Endothelial cell of umbilical vein (primary cell): ENCODE measurements at regions not wholly inside any gene's neighbourhood (a gene's known extent, or its start where the extent isn't known, plus 50 kb on each side); places are given as distances from the start of the nearest gene placed in this dataset.

Experiments
- BruUV-seq: library from RNA; stranded (reverse); fragments of 400-500 nt; replicated peaks from 2 replicates; lab custom pipeline; 2021; lab: Mats Ljungman, UMichigan
- CTCF ChIA-PET: fragments of 300-600, 350-600 bp; sonication (Branson Sonifier 250); formaldehyde crosslinking; loops from one replicate; lab custom pipeline; 2021; ENCODE audit warnings: antibody characterized with exemption, inconsistent platforms; lab: Charles Lee
- POLR2A ChIA-PET: fragments of 300-600, 350-600 bp; sonication (Branson Sonifier 250); formaldehyde crosslinking; loops from one replicate; lab custom pipeline; 2021; ENCODE audit warnings: antibody characterized with exemption, inconsistent platforms; lab: Charles Lee
- DNase-seq: peaks from one replicate; pipeline ENCODE4 v3.0.0-alpha.2; 2011; ENCODE audit warnings: low read depth, low spot score
- FAIRE-seq: peaks from 2 replicates; lab custom pipeline; 2011; peaks lifted over from hg19 to GRCh38; lab: Jason Lieb, UNC
- H2AFZ ChIP-seq: 2 replicates; pipeline ENCODE4 v1.6.0; 2012; ENCODE audit warnings: low read depth, low read length, control low read depth, inconsistent platforms
- H3K27ac ChIP-seq: 2 replicates; pipeline ENCODE4 v1.5.1; 2011; ENCODE audit warnings: low read depth, mild to moderate bottlenecking, control low read depth, low read length, moderate library complexity; ENCODE audit not compliant: insufficient read depth
- H3K27me3 ChIP-seq, 2 experiments: 2 replicates each; pipeline versions ENCODE4 v1.6.0 to v1.6.1; 2011; ENCODE audit warnings: low read length in 2 of 2, mixed read lengths in 1 of 2; ENCODE audit not compliant: control insufficient read depth in 2 of 2, insufficient read depth in 2 of 2
- H3K36me3 ChIP-seq, 2 experiments: 2 replicates in 1 of 2; 3 replicates in 1 of 2; pipeline ENCODE4 v1.5.1; 2011; ENCODE audit warnings: low read length in 2 of 2, mild to moderate bottlenecking in 1 of 2, moderate library complexity in 1 of 2; ENCODE audit not compliant: control insufficient read depth in 2 of 2, insufficient read depth in 2 of 2; ENCODE audit errors: extremely low read depth in 1 of 2
- H3K4me1 ChIP-seq: 3 replicates; pipeline ENCODE4 v1.5.1; 2011; ENCODE audit warnings: mild to moderate bottlenecking, low read length; ENCODE audit not compliant: control insufficient read depth, insufficient read depth; ENCODE audit errors: extremely low read depth
- H3K4me2 ChIP-seq: 2 replicates; pipeline ENCODE4 v1.6.1; 2011; ENCODE audit warnings: low read length, control low read depth, mixed read lengths; ENCODE audit not compliant: insufficient read depth
- H3K4me3 ChIP-seq, 3 experiments: fragments of 200-600 bp in 1 of 3; sonication (generic), shearing (Covaris generic) in 1 of 3; replicated peaks in 1 of 3; 2 replicates each; pipeline ENCODE4 v1.5.1; 2011 to 2016; ENCODE audit warnings: control low read depth in 3 of 3, low read length in 3 of 3, mild to moderate bottlenecking in 2 of 3, inconsistent platforms in 1 of 3, low read depth in 1 of 3, moderate library complexity in 1 of 3; ENCODE audit not compliant: insufficient read depth in 1 of 3
- H3K79me2 ChIP-seq: 2 replicates; pipeline ENCODE4 v1.6.0; 2012; ENCODE audit warnings: low read length, inconsistent platforms; ENCODE audit not compliant: control insufficient read depth, insufficient read depth
- H3K9ac ChIP-seq: replicated peaks from 2 replicates; pipeline ENCODE3; 2011; ENCODE audit warnings: low read length, control low read depth; ENCODE audit not compliant: insufficient read depth; ENCODE audit errors: extremely low read depth
- H3K9me1 ChIP-seq: replicated peaks from 3 replicates; pipeline ENCODE4 v1.6.0; 2011; ENCODE audit warnings: mild to moderate bottlenecking, low read length; ENCODE audit not compliant: control insufficient read depth, insufficient read depth; ENCODE audit errors: extremely low read depth
- H3K9me3 ChIP-seq: replicated peaks from 2 replicates; pipeline ENCODE4 v1.5.1; 2012; ENCODE audit warnings: low read length, inconsistent platforms; ENCODE audit not compliant: control insufficient read depth, insufficient read depth
- H4K20me1 ChIP-seq: replicated peaks from 2 replicates; pipeline ENCODE3; 2011; ENCODE audit warnings: mild to moderate bottlenecking, low read length; ENCODE audit not compliant: control insufficient read depth, insufficient read depth; ENCODE audit errors: extremely low read depth
- EZH2 ChIP-seq: IDR thresholded peaks from 2 replicates; pipeline ENCODE4 v1.6.1; 2012; ENCODE audit warnings: borderline replicate concordance, low read depth, mild to moderate bottlenecking, moderate library complexity, low read length, inconsistent platforms; ENCODE audit not compliant: severe bottlenecking
- JUN ChIP-seq: IDR thresholded peaks from 2 replicates; pipeline ENCODE4 v1.6.1; 2011; ENCODE audit warnings: borderline replicate concordance, low read depth; ENCODE audit not compliant: insufficient read length, insufficient read depth
- MYC ChIP-seq: IDR thresholded peaks from one replicate; pipeline ENCODE4 v1.6.1; 2011; ENCODE audit warnings: mild to moderate bottlenecking, low read depth, low read length
- POLR2A ChIP-seq: IDR thresholded peaks from 2 replicates; pipeline ENCODE4 v1.6.1; 2012; ENCODE audit warnings: low read depth, mild to moderate bottlenecking, control low read depth, low read length
- POLR2AphosphoS5 ChIP-seq: IDR thresholded peaks from 2 replicates; pipeline ENCODE4 v1.6.1; 2012; ENCODE audit warnings: low read depth, mild to moderate bottlenecking, control low read depth, low read length, moderate library complexity; ENCODE audit not compliant: insufficient read depth
- dilution Hi-C: fragments of 300-500 bp; cut with MboI; formaldehyde crosslinking; loops from one replicate; pipeline ENCODE4 v1.15.0; 2019; ENCODE audit warnings: low sequenced_read_pairs; ENCODE audit not compliant: extremely low pct_ligation_motif_present
- intact Hi-C: fragments of 100-400 bp; cut with micrococcal nuclease; formaldehyde crosslinking; loops from one replicate; pipeline ENCODE4 v1.10.0; 2022
- TF ChIP-seq, protein P1 (sequence below): IDR thresholded peaks from 2 replicates; pipeline ENCODE4 v1.6.1; 2011; ENCODE audit not compliant: insufficient read depth, insufficient read length
- TF ChIP-seq, protein P2 (sequence below), 2 donors: IDR thresholded peaks; 1 replicate in 1 of 2; 2 replicates in 1 of 2; pipeline ENCODE4 v1.5.1; 2011; ENCODE audit warnings: low read length in 2 of 2, mild to moderate bottlenecking in 2 of 2, moderate library complexity in 2 of 2, control low read depth in 1 of 2, inconsistent platforms in 1 of 2, low read depth in 1 of 2; ENCODE audit not compliant: insufficient read depth in 1 of 2; ENCODE audit errors: extremely low read depth in 1 of 2

DNA sequence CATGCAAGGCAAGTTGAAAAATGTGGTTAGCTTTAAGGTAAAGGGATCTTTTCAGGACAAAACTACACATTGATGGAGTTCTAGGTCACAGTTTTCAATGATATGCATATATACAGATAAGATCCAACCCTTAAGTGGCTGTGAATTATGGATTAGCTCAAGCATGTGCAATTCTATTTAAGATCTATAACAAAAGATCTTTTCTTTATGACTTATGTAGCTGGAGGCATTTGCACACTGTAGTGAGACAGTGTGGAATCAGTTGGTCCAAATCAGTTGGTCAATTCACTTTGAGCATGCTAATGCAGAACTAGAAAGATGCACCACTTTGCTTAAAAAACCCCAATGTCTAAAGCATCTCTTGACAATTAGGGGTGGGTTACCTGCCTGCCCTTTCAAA lies 417.1 kb upstream of the ZEB2 start:
- H3K36me3 ChIP-seq = no peaks in the 10 kb centered on the region
- no peak overlapping the region for H3K27ac ChIP-seq
- H3K79me2 ChIP-seq = no peaks in the 10 kb centered on the region
- FAIRE-seq = no peak
- H4K20me1 ChIP-seq = no peaks in the 10 kb centered on the region
- H3K9me1 ChIP-seq = no peaks in the 10 kb centered on the region
- TF ChIP-seq POLR2AphosphoS5 (no peak), POLR2A (no peak), MYC (no peak)
- TF ChIP-seq, protein P1, sequence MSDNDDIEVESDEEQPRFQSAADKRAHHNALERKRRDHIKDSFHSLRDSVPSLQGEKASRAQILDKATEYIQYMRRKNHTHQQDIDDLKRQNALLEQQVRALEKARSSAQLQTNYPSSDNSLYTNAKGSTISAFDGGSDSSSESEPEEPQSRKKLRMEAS = no peak
- no peak overlapping the region for H3K4me2 ChIP-seq
- dilution Hi-C loops = no loop called here
- no peak overlapping the region for H2AFZ ChIP-seq
- BruUV-seq = no TSS peak
- no peaks in the 10 kb centered on the region for H3K27me3 ChIP-seq
- ChIA-PET CTCF (no interaction called here), POLR2A (no interaction called here)
- no peak overlapping the region for H3K9ac ChIP-seq
- DNase-seq = no peak
- no peak overlapping the region for H3K4me3 ChIP-seq
- peaks cover 29% of the 10 kb centered on the region for H3K4me1 ChIP-seq
- H3K9me3 ChIP-seq = no peaks in the 10 kb centered on the region
- intact Hi-C loops = loop anchor here (5.0 kb wide), 1 partner anchor 270 kb away; no protein-coding TSS in a partner anchor

DNA sequence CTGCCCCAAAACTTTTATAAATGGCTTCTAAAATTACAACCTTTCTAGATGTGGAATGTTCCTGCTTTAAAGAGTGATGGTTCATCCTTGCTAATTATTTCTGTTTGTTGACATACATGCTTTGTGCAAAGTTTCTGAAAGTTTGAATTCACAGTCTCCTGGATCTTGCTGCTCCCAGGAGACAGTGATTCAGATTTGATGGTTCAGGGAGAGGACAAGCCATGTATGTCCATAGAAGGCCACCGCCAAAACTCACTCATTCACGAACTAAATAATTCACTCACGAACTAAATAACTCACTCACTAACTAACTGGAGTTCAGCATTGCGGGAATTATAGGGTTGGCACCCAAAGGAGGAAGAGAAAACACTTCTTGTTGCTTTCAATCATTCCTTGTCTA lies 416.5 kb upstream of the ZEB2 start:
- Histone ChIP-seq H3K27me3 (no peaks in the 10 kb centered on the region), H3K4me3 (no peak overlapping the region), H3K27ac (no peak overlapping the region), H3K36me3 (no peaks in the 10 kb centered on the region), H3K9me3 (no peaks in the 10 kb centered on the region), H4K20me1 (no peaks in the 10 kb centered on the region), H3K79me2 (no peaks in the 10 kb centered on the region), H3K4me1 (peaks cover 23% of the 10 kb centered on the region), H3K4me2 (no peak overlapping the region), H3K9ac (no peak overlapping the region), H2AFZ (no peak overlapping the region), H3K9me1 (no peaks in the 10 kb centered on the region)
- dilution Hi-C loops = no loop called here
- TF ChIP-seq EZH2 (no peak), POLR2AphosphoS5 (no peak), MYC (no peak), JUN (no peak), POLR2A (no peak)
- TF ChIP-seq, protein P1 = no peak
- TF ChIP-seq, protein P2, sequence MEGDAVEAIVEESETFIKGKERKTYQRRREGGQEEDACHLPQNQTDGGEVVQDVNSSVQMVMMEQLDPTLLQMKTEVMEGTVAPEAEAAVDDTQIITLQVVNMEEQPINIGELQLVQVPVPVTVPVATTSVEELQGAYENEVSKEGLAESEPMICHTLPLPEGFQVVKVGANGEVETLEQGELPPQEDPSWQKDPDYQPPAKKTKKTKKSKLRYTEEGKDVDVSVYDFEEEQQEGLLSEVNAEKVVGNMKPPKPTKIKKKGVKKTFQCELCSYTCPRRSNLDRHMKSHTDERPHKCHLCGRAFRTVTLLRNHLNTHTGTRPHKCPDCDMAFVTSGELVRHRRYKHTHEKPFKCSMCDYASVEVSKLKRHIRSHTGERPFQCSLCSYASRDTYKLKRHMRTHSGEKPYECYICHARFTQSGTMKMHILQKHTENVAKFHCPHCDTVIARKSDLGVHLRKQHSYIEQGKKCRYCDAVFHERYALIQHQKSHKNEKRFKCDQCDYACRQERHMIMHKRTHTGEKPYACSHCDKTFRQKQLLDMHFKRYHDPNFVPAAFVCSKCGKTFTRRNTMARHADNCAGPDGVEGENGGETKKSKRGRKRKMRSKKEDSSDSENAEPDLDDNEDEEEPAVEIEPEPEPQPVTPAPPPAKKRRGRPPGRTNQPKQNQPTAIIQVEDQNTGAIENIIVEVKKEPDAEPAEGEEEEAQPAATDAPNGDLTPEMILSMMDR (IDR thresholded peaks at IDR 0.05; ENCODE audit: extremely low read depth in 1 of 2, insufficient read depth in 1 of 2, low read depth in 1 of 2, low read length in 2 of 2) = no peak
- intact Hi-C loops = loop anchor here (5.0 kb wide), 1 partner anchor 271 kb away; no protein-coding TSS in a partner anchor
- POLR2A ChIA-PET = no interaction called here
- FAIRE-seq (no peak), DNase-seq (no peak)
- BruUV-seq = no TSS peak
- CTCF ChIA-PET = no interaction called here
